Right lobe of liver (tissue), 6 donors: ENCODE measurements at regions not wholly inside any gene's neighbourhood (a gene's known extent, or its start where the extent isn't known, plus 50 kb on each side); places are given as distances from the start of the nearest gene placed in this dataset.

Experiments
- ATAC-seq, 4 donors: fragments of 200-7000 bp; cut with Tn5 transposase; one replicate each; pipeline ENCODE4 v1.9.1; 2020; ENCODE audit warnings: mild to moderate bottlenecking in 4 of 4, moderate library complexity in 4 of 4
- DNase-seq, 3 donors: peaks; one replicate each; pipeline ENCODE4 v3.0.0-alpha.2; 2020
- H3K27ac ChIP-seq, 3 donors: fragments of 200-600 bp; one replicate each; pipeline ENCODE4 v1.8.0; 2022
- H3K27me3 ChIP-seq, 2 donors: fragments of 200-600 bp; one replicate each; pipeline ENCODE4 v1.8.0; 2022
- H3K36me3 ChIP-seq, 4 donors: fragments of 200-600 bp; sonication (generic) in 1 of 4; one replicate each; pipeline versions ENCODE4 v1.5.1 to v1.8.0; 2017 to 2022; ENCODE audit warnings: control low read depth in 1 of 4
- H3K4me1 ChIP-seq, 4 donors: fragments of 200-600 bp; sonication (generic) in 1 of 4; one replicate each; pipeline versions ENCODE4 v1.5.1 to v1.8.0; 2017 to 2022; ENCODE audit warnings: control low read depth in 1 of 4
- H3K4me3 ChIP-seq, 3 donors: fragments of 200-600 bp; one replicate each; pipeline ENCODE4 v1.8.0; 2022
- H3K9me3 ChIP-seq, 4 donors: fragments of 200-600 bp; sonication (generic) in 1 of 4; one replicate each; pipeline versions ENCODE4 v1.5.1 to v1.8.0; 2017 to 2022; ENCODE audit warnings: control low read depth in 1 of 4
- CTCF ChIP-seq, 4 donors: fragments of 200-600 bp in 3 of 4; fragments of 450-650 bp in 1 of 4; IDR thresholded peaks; one replicate each; pipeline versions ENCODE4 v1.5.1 to v1.8.0; 2016 to 2022; ENCODE audit warnings: antibody characterized with exemption in 4 of 4, mild to moderate bottlenecking in 2 of 4
- POLR2A ChIP-seq: fragments of 450-650 bp; IDR thresholded peaks from one replicate; pipeline ENCODE4 v1.6.1; 2017; ENCODE audit warnings: antibody characterized with exemption, mild to moderate bottlenecking
- WGBS: methylation state at CpG from one replicate; pipeline ENCODE4 v1.1.6; 2018; ENCODE audit warnings: low coverage, low lambda C conversion rate; ENCODE audit not compliant: insufficient coverage; ENCODE audit errors: missing lambda C conversion rate; 5-methylcytosine and 5-hydroxymethylcytosine counted together
- intact Hi-C, 2 donors: fragments of 100-400 bp; cut with DNase I; formaldehyde crosslinking; loops; one replicate each; pipeline versions ENCODE4 v1.11.2 to v1.14.1; 2022
- donor health status: DM: no; HTN: yes; CAD: no.
- donor health status: DM: no; HTN: no; CAD: no.
- donor health status: DM: no; HTN: no; CAD: no.
- donor health status: DM: no; HTN: yes; CAD: no.
- donor health status: DM: no; HTN: yes; CAD: no.

DNA sequence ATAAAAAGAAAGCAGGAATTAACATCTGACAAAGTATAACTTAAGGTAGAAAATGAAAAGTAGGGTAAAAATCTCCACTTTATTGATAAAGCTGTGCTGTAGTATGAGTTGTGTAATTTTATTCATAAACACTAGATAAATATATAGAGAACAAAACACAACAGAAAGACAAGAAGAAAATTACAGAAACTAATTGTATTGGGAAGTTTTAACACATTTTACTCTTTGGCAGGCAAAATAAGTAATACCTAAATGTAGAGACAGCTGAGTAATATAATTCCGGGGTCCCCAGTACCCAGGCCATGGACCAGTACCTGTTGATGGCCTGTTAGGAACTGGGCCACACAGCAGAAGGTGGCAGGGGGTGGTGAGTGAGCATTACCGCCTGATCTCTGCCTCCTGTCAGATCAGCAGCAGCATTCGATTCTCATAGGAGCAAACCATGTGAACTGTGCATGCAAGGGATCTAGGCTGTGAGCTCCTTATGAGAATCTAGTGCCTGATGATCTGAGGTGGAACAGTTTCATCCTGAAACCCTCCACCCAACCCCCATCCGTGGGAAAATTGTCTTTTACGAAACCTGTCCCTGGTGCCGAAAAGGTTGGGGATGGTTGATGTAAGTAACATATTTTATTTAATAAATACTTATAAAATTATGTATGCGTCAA, 84.4 kb upstream of the ETV6 start:
- Histone ChIP-seq H3K27me3 (no peaks in the 10 kb centered on the region), H3K4me1 (no peaks in the 10 kb centered on the region), H3K27ac (no peak overlapping the region), H3K4me3 (no peak overlapping the region), H3K9me3 (no peaks in the 10 kb centered on the region), H3K36me3 (no peaks in the 10 kb centered on the region)
- TF ChIP-seq POLR2A (no peak), CTCF (IDR thresholded peaks at IDR 0.05) (no peak)
- ATAC-seq: no peak
- intact Hi-C loops: no loop called here
- 83% methylated on average over 5 of the region's 7 CpGs for WGBS
- no peak for DNase-seq

GRCh38 chr12:11565752-11566151, 83.7 kb upstream of the ETV6 start:
- no peak overlapping the region for H3K27ac ChIP-seq
- no peak overlapping the region for H3K4me3 ChIP-seq
- H3K4me1 ChIP-seq: no peaks in the 10 kb centered on the region
- ATAC-seq (no peak), DNase-seq (no peak)
- no peak for TF ChIP-seq CTCF (IDR thresholded peaks at IDR 0.05)
- TF ChIP-seq POLR2A: no peak
- no peaks in the 10 kb centered on the region for H3K36me3 ChIP-seq
- H3K9me3 ChIP-seq: no peaks in the 10 kb centered on the region
- intact Hi-C loops: no loop called here
- H3K27me3 ChIP-seq: no peaks in the 10 kb centered on the region
- WGBS: 70% methylated on average over 2 of the region's 2 CpGs

DNA sequence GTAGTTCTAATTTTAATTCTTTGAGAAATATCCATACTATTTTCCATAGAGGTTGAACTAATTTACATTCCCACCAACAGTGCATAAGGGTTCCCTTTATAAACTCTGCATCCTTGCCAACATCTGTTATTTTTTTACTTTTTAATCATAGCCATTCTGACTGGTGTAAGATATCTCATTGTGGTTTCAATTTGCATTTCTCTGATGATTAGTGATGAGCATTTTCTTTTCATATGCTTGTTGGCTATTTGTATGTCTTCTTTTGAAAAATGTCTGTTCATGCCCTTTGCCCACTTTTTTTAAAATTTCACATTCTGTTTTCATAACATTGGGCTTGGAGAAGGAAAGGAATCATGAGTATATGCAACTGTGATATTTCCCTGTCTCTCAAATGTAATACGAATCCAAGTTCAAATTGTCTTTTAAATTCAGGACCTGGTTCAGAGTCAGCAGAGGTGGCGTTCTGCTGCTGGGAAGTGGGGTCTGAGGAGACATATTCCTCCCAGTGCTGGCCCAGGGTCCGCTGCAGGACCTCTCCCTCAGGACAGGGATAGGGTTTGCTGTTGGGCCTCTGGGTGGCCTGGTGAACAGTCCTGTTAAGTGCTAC, 81.2 kb upstream of the ETV6 start:
- Histone ChIP-seq H3K27me3 (no peaks in the 10 kb centered on the region), H3K4me3 (no peak overlapping the region), H3K4me1 (no peaks in the 10 kb centered on the region), H3K9me3 (no peaks in the 10 kb centered on the region), H3K27ac (no peak overlapping the region), H3K36me3 (no peaks in the 10 kb centered on the region)
- DNase-seq (no peak), ATAC-seq (no peak)
- intact Hi-C loops: no loop called here
- WGBS: no CpG with 5 or more reads among the region's 3 CpGs
- TF ChIP-seq POLR2A (no peak), CTCF (IDR thresholded peaks at IDR 0.05) (no peak)

GRCh38 chr12:11568762-11569478, 80.6 kb upstream of the ETV6 start:
- intact Hi-C loops: no loop called here
- Histone ChIP-seq H3K36me3 (no peaks in the 10 kb centered on the region), H3K27me3 (no peaks in the 10 kb centered on the region), H3K27ac (no peak overlapping the region), H3K9me3 (no peaks in the 10 kb centered on the region), H3K4me3 (no peak overlapping the region), H3K4me1 (no peaks in the 10 kb centered on the region)
- TF ChIP-seq CTCF (IDR thresholded peaks at IDR 0.05): no peak
- ATAC-seq (no peak), DNase-seq (no peak)
- WGBS: 79% methylated on average over 8 of the region's 8 CpGs
